GM12873 (cell line): ENCODE measurements at regions not wholly inside any gene's neighbourhood (a gene's known extent, or its start where the extent isn't known, plus 50 kb on each side); places are given as distances from the start of the nearest gene placed in this dataset.

Experiments used
- CTCF ChIP-seq: IDR thresholded peaks from 2 replicates; pipeline ENCODE4 v1.5.1; 2012; ENCODE audit warnings: low read depth, mild to moderate bottlenecking, moderate library complexity, low read length, control low read depth; ENCODE audit not compliant: insufficient read depth; ENCODE audit errors: missing control alignments

DNA sequence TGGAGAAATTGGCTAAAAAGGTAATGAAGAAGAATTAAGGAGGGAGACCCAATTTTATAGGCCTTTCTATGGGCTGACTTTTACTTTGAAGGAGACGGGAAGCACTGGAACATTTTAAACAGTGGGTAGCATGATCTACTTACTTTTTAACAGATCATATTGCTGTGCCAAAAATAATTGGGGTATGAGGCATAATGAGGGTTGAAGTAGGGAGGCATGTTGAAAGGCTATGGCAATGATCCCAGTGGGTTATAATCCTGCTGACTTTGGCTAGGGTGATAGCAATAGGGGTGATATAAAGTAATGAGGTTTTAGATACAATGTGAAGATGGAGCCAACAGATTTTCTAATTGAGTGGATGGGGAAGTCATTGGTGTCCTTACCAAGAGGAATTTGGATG lies 73.2 kb downstream of the GPR37 start:
- TF ChIP-seq CTCF: no peak

DNA sequence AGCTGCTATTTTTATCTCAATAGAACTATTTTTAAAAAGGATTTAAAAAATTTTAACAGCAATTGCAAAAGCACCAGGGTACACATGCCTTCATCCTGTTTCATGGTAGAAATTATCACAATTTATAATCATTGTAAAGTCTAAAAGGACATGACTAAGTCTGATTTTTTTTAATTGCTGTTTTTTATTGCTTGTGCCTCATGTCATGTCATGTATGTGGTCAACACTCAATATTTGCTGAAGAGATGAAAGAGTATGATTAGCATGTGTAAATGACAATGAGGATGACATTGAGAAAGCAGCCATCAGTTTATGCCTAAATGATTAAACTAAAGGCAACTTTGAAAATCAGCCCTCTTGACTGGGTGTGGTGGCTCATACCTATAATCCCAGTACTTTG lies 74.8 kb downstream of the GPR37 start:
- no peak for TF ChIP-seq CTCF

- no peak for TF ChIP-seq CTCF
Observed at GRCh38 chr7:124689931-124690330, 75.7 kb downstream of the GPR37 start.

DNA sequence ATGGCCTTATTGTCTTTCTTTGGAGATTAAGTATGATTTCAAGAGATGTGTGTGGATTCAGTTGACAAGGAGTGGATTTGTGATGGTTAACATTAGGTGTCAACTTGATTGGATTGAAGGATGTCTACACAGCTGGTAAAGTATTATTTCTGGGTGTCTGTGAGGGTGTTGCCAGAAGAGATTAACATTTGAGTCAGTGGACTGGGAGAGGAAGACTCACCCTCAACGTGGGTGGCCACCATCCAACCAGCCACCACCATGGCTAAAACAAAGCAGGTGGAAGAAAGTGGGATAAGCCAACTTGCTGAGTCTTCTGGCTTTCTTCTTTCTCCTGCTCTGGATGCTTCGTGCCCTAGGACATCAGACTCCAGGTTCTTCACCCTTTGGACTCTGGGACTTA lies 76.1 kb downstream of the GPR37 start:
- TF ChIP-seq CTCF: no peak

DNA sequence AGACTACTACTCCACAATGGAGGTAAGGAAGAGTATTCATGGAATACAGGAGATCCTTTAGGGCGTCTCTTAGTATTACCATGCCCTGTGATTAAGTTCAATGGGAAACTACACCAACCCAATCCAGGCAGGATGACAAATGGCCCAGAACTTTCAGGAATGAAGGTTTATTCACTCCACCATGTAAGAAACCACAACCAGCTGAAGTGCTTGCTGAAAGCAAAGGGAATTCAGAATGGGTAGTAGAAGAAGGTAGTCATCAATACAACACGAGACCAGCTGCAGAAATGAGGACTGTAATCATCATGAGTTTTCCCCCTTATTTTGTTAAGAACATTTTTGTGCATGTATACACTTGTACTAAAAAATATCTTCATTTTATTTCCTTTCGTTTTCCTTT lies 76.6 kb downstream of the GPR37 start:
- no peak for TF ChIP-seq CTCF

GRCh38 chr7:124686543-124687171 lies 78.9 kb downstream of the GPR37 start:
- TF ChIP-seq CTCF: no peak

DNA sequence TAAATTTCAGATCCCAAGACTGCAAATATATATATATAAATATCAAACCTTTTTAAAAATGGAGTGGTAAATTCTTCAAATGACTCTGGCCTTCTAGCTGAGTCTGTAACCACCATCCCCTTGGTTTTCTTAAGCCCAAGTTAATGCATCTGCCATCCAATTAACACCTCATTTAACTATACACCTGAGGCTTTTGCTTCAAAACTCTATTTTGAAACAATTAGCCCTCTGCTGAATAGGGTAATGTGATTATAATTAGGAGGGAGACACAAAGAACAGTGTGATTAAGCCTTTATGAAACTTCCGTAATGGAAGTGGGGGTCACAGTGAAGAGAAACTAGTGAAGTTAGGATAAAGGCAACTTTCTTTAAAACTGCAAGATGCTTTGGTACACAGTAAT lies 83.6 kb downstream of the GPR37 start:
- TF ChIP-seq CTCF: no peak
